ENCODE measurements at regions not wholly inside any gene's neighbourhood (a gene's known extent, or its start where the extent isn't known, plus 50 kb on each side); places are given as distances from the start of the nearest gene placed in this dataset.
"Not testable (repeated sequence)": the region's sequence is repeated elsewhere in the genome, so short reads cannot be mapped to it uniquely, and the experiment has no call there.

DNA sequence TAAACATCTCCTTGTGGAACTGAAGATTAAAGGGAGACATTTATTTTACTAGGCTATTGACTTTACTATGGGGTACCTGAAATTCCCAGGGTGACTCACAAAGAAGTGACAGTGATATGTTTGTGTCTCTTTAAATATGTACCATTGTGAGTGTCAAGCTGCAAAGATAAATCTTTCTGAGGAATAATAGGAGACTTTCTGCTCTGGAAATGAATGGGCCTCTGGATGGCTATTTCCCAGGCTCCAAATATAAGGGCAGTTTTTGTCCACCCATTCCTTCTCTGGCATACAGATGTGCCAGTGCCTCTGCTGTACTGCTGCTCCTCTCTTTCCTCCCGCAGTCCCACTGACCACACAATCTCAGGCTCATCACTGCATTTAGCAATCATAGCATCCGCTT is 586.4 kb upstream of the CNTNAP5 start:
- H3K27ac ChIP-seq = no peak overlapping the region
- TF ChIP-seq, protein P1, sequence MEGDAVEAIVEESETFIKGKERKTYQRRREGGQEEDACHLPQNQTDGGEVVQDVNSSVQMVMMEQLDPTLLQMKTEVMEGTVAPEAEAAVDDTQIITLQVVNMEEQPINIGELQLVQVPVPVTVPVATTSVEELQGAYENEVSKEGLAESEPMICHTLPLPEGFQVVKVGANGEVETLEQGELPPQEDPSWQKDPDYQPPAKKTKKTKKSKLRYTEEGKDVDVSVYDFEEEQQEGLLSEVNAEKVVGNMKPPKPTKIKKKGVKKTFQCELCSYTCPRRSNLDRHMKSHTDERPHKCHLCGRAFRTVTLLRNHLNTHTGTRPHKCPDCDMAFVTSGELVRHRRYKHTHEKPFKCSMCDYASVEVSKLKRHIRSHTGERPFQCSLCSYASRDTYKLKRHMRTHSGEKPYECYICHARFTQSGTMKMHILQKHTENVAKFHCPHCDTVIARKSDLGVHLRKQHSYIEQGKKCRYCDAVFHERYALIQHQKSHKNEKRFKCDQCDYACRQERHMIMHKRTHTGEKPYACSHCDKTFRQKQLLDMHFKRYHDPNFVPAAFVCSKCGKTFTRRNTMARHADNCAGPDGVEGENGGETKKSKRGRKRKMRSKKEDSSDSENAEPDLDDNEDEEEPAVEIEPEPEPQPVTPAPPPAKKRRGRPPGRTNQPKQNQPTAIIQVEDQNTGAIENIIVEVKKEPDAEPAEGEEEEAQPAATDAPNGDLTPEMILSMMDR (conservative IDR thresholded peaks at IDR 0.05; ENCODE audit: low read depth) = no peak
- DNase-seq (ENCODE audit: low spot score) = no peak
- POLR2A ChIA-PET (ENCODE audit: low non-redundant PET) = no interaction called here
- CTCF ChIA-PET = interaction anchor here (0.6 to 0.7 kb wide), 2 partner anchors 21 to 375 kb away, joined by 3 to 4 read pairs; no protein-coding TSS in a partner anchor

DNA sequence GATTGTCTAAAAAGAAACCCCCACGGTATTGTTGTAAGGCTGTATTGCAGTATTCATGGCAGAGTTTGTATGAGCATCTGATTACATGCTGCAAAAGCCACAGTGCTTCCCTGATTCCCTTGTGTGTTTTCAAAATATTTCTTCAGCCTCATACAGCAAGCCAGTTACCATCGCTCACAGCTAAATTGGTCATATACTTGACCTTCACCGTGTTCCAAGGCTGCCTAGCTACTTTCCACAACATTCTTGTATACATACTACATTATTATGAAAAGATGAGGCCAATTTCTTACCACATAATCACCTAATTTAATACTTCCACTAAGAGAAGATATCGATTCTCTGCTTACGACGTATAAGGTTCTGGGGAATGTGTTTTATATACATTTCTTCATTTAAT is 576.3 kb upstream of the CNTNAP5 start:
- CTCF ChIA-PET = no interaction called here
- TF ChIP-seq, protein P1 (conservative IDR thresholded peaks at IDR 0.05; ENCODE audit: low read depth) = no peak
- POLR2A ChIA-PET (ENCODE audit: low non-redundant PET) = no interaction called here

DNA sequence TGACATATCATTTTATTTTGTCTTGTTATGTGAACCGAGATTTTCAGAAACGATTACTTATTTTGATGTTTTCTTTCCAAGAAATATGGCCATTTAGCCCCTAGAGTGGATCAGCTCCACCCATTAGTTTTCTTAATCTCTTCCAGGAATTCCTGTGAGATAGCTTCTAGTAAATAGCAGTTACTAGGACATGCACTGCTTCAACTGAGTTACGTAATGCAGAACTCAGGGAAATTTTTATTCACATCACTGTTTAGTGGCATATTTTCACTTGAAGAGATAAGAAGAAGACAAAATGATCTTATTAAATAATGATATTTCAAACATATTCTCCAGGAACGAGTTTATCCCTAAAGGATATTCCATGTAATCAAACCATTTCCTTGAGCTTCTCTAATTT is 573.5 kb upstream of the CNTNAP5 start:
- ChIA-PET POLR2A (ENCODE audit: low non-redundant PET) (no interaction called here), CTCF (interaction anchor here (0.7 kb wide), 1 partner anchor 10 kb away, joined by 3 read pairs; no protein-coding TSS in a partner anchor)
- DNase-seq (ENCODE audit: low spot score) = no peak
- TF ChIP-seq, protein P1 (conservative IDR thresholded peaks at IDR 0.05; ENCODE audit: low read depth) = no peak
- no peak overlapping the region for H3K27ac ChIP-seq

More for the DNA sequence above, 576.3 kb upstream of the CNTNAP5 start:
- H3K27ac ChIP-seq = no peak overlapping the region
- DNase-seq (ENCODE audit: low spot score) = no peak

DNA sequence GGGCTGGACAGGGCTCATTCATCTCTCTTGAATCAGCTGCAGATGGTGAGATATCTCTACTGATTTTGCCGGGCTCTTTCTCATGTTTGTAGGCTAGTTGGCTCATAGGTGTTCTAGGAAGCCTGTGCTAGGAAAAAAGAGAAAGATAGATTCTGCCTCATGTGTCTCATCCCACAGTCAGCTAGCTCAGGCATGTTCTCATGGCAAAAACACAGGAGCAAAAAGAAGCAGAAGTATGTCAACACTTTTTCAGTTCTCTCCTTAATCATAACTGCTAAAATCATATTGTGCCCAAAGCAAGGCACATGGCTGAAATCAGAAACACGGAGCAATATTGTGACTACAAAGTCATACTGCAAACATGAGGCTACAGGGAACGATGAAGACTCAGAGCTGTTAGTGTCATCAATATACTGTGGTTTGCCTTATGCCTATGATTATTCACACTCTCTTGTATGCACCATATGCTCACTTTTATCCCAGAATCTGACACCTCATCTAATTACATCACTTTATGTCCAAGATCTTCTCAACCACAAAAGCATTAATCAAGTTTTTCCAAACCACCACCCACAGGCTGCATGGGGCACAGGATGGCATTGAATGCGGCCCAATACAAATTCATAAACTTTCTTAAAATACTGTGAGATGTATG is 571.9 kb upstream of the CNTNAP5 start:
- DNase-seq (ENCODE audit: low spot score) = no peak
- POLR2A ChIA-PET (ENCODE audit: low non-redundant PET) = no interaction called here
- CTCF ChIA-PET = no interaction called here
- TF ChIP-seq, protein P1 (conservative IDR thresholded peaks at IDR 0.05; ENCODE audit: low read depth) = no peak
- H3K27ac ChIP-seq = no peak overlapping the region

DNA sequence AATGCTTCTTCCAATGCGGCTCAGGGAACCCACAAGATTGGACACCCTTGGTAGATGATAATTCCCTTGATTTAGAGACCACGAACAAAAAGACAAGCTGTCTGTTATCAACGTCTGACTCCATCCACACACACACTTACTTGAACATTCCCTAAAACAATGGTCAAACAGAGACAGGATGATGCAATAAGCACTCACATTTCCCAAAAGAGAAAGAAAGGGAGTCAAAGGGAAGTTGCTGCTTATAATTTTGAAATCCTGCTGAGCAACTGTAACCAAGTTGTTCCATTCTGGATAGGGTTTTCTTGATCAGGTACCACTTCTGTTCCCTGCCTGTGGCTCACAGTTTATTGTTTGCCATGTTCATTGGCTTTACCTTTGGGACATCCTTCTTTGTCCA is 571.3 kb upstream of the CNTNAP5 start:
- ChIA-PET POLR2A (ENCODE audit: low non-redundant PET) (no interaction called here), CTCF (no interaction called here)
- no peak for DNase-seq (ENCODE audit: low spot score)
- H3K27ac ChIP-seq = no peak overlapping the region
- TF ChIP-seq, protein P1 (conservative IDR thresholded peaks at IDR 0.05; ENCODE audit: low read depth) = no peak

DNA sequence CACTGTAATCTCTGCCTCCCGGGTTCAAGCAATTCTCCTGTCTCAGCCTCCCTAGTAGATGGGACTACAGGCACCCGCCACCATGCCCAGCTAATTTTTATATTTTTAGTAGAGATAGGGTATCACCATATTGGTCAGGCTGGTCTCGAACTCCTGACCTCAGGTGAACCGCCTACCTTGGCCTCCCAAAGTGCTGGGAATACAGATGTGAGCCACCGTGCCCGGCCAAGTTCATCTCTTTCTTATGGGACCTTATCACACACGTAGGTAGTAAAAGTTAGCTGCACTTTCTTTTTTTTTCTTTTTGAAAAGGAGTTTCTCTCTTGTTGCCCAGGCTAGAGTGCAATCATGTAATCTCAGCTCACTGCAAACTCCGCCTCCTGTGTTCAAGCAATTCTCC is 569.9 kb upstream of the CNTNAP5 start:
- POLR2A ChIA-PET (ENCODE audit: low non-redundant PET); DNase-seq (ENCODE audit: low spot score); H3K27ac ChIP-seq; CTCF ChIA-PET: not testable (repeated sequence)

DNA sequence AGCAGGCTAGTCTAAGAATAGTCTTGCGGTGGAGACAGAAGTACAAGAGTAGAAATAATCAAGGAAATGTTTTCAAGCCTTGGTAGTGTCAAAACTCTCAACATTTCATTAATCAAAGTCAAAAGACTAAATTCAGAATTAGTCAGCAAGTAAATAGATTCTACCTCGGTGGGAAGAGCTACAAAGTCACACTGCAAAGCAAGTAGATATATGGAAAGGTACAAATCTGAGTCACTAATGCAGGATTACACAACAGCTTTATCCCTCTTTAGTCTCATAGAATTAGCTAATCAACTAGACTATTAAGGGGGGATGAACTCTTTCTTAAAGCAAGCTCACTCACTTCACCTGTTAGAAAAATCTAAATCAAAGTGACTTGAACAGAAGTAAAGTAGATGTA is 568.7 kb upstream of the CNTNAP5 start:
- H3K27ac ChIP-seq = no peak overlapping the region
- POLR2A ChIA-PET (ENCODE audit: low non-redundant PET) = no interaction called here

More for the DNA sequence above, 568.7 kb upstream of the CNTNAP5 start:
- TF ChIP-seq, protein P1 (conservative IDR thresholded peaks at IDR 0.05; ENCODE audit: low read depth) = no peak
- CTCF ChIA-PET = no interaction called here
- DNase-seq (ENCODE audit: low spot score) = no peak
